WTC11 (cell line): ENCODE measurements at regions not wholly inside any gene's neighbourhood (a gene's known extent, or its start where the extent isn't known, plus 50 kb on each side); places are given as distances from the start of the nearest gene placed in this dataset.

Source experiments
- IRF2 ChIP-seq: sonication (generic); formaldehyde crosslinking; IDR thresholded peaks from 2 replicates; pipeline ENCODE4 v1.8.0; 2022; ENCODE audit warnings: low read depth, missing genetic modification reagents, borderline replicate concordance
- TF ChIP-seq, protein P1 (sequence below): fragments of 200-600 bp; IDR thresholded peaks from 2 replicates; pipeline ENCODE4 v1.8.0; 2022; ENCODE audit warnings: antibody characterized with exemption
- TF ChIP-seq, protein P2 (sequence below): sonication (generic); formaldehyde crosslinking; IDR thresholded peaks from 2 replicates; pipeline ENCODE4 v1.8.0; 2023; ENCODE audit warnings: missing genetic modification reagents, mild to moderate bottlenecking, borderline replicate concordance

DNA sequence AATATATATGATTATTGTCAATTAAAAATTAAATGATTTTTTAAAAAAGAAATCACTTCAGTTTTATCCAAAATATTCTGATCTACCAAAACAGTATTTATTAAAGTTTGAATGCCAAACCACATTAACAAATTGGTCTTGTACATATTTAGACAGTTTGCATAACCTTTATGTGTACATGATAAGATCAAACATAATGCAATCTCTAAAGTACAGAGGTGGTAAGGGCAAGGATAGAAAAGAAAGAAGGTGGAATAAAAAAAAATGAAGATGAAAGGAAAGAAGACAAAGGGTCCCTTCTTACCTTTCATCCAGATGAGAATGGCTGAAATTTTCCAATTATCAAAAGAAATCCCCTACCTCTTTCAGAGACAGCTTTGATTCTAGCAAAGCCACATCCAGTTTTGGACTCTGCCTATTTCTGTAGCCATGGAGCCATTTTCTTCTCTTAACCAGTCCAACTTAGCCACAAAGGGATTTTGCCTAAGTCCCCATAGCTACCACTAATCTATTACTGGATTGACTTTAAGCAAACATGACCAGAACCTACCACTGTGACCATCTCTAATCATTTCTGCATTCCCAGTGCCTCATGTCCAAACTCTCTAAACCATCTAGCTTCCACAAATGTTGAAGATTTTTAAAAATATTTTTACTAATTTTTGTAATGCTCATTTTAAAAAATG is 133.3 kb upstream of the TRPM3 start:
- TF ChIP-seq, protein P1, sequence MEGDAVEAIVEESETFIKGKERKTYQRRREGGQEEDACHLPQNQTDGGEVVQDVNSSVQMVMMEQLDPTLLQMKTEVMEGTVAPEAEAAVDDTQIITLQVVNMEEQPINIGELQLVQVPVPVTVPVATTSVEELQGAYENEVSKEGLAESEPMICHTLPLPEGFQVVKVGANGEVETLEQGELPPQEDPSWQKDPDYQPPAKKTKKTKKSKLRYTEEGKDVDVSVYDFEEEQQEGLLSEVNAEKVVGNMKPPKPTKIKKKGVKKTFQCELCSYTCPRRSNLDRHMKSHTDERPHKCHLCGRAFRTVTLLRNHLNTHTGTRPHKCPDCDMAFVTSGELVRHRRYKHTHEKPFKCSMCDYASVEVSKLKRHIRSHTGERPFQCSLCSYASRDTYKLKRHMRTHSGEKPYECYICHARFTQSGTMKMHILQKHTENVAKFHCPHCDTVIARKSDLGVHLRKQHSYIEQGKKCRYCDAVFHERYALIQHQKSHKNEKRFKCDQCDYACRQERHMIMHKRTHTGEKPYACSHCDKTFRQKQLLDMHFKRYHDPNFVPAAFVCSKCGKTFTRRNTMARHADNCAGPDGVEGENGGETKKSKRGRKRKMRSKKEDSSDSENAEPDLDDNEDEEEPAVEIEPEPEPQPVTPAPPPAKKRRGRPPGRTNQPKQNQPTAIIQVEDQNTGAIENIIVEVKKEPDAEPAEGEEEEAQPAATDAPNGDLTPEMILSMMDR: no peak
- TF ChIP-seq IRF2: no peak
- TF ChIP-seq, protein P2, sequence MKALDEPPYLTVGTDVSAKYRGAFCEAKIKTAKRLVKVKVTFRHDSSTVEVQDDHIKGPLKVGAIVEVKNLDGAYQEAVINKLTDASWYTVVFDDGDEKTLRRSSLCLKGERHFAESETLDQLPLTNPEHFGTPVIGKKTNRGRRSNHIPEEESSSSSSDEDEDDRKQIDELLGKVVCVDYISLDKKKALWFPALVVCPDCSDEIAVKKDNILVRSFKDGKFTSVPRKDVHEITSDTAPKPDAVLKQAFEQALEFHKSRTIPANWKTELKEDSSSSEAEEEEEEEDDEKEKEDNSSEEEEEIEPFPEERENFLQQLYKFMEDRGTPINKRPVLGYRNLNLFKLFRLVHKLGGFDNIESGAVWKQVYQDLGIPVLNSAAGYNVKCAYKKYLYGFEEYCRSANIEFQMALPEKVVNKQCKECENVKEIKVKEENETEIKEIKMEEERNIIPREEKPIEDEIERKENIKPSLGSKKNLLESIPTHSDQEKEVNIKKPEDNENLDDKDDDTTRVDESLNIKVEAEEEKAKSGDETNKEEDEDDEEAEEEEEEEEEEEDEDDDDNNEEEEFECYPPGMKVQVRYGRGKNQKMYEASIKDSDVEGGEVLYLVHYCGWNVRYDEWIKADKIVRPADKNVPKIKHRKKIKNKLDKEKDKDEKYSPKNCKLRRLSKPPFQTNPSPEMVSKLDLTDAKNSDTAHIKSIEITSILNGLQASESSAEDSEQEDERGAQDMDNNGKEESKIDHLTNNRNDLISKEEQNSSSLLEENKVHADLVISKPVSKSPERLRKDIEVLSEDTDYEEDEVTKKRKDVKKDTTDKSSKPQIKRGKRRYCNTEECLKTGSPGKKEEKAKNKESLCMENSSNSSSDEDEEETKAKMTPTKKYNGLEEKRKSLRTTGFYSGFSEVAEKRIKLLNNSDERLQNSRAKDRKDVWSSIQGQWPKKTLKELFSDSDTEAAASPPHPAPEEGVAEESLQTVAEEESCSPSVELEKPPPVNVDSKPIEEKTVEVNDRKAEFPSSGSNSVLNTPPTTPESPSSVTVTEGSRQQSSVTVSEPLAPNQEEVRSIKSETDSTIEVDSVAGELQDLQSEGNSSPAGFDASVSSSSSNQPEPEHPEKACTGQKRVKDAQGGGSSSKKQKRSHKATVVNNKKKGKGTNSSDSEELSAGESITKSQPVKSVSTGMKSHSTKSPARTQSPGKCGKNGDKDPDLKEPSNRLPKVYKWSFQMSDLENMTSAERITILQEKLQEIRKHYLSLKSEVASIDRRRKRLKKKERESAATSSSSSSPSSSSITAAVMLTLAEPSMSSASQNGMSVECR (CRISPR knock-in tag): no peak
